ENCODE measurements at regions not wholly inside any gene's neighbourhood (a gene's known extent, or its start where the extent isn't known, plus 50 kb on each side); places are given as distances from the start of the nearest gene placed in this dataset.
"Not testable (repeated sequence)": the region's sequence is repeated elsewhere in the genome, so short reads cannot be mapped to it uniquely, and the experiment has no call there.

GRCh38 chr15:61393524-61393923 lies 164.4 kb upstream of the RORA start:
- DNase-seq, result no peak

- DNase-seq, result no peak
Observed at GRCh38 chr15:61390138-61390537, 161.0 kb upstream of the RORA start.

GRCh38 chr15:61389334-61390028 lies 160.4 kb upstream of the RORA start:
- DNase-seq, result no peak

GRCh38 chr15:61387675-61388074 lies 158.6 kb upstream of the RORA start:
- no peak for DNase-seq

- DNase-seq, result no peak
Observed at GRCh38 chr15:61383421-61383820, 154.3 kb upstream of the RORA start.

GRCh38 chr15:61382927-61383326 lies 153.8 kb upstream of the RORA start:
- DNase-seq, result no peak

GRCh38 chr15:61381501-61381900 lies 152.4 kb upstream of the RORA start:
- no peak for DNase-seq

GRCh38 chr15:61380270-61380669 lies 151.2 kb upstream of the RORA start:
- no peak for DNase-seq

- no peak for DNase-seq
Observed at GRCh38 chr15:61379005-61379404, 149.9 kb upstream of the RORA start.

- no peak for DNase-seq
Observed at GRCh38 chr15:61376961-61377360, 147.9 kb upstream of the RORA start.

- no peak for DNase-seq
Observed at GRCh38 chr15:61376516-61376915, 147.4 kb upstream of the RORA start.

GRCh38 chr15:61374848-61375247 lies 145.7 kb upstream of the RORA start:
- no peak for DNase-seq

- peak; percentile 0 for DNase-seq
Observed at GRCh38 chr15:61367953-61368352, 138.9 kb upstream of the RORA start.

GRCh38 chr15:61364871-61365270 lies 135.8 kb upstream of the RORA start:
- no peak for DNase-seq

- DNase-seq, result not testable (repeated sequence)
Observed at GRCh38 chr15:61362912-61363311, 133.8 kb upstream of the RORA start.

GRCh38 chr15:61344293-61344692 lies 115.2 kb upstream of the RORA start:
- DNase-seq, result no peak

GRCh38 chr15:61342390-61342789 lies 113.3 kb upstream of the RORA start:
- DNase-seq, result no peak

- DNase-seq, result no peak
Observed at GRCh38 chr15:61339516-61339915, 110.4 kb upstream of the RORA start.

GRCh38 chr15:61337541-61337940 lies 108.4 kb upstream of the RORA start:
- DNase-seq, result no peak

GRCh38 chr15:61336026-61336638 lies 107.0 kb upstream of the RORA start:
- no peak for DNase-seq

- not testable (repeated sequence) for DNase-seq
Observed at GRCh38 chr15:61334714-61335113, 105.6 kb upstream of the RORA start.

- DNase-seq, result no peak
Observed at GRCh38 chr15:61331019-61331418, 101.9 kb upstream of the RORA start.

GRCh38 chr15:61327019-61327631 lies 98.0 kb upstream of the RORA start:
- no peak for DNase-seq

GRCh38 chr15:61319892-61320291 lies 90.8 kb upstream of the RORA start:
- no peak for DNase-seq

Measured in CD4-positive, alpha-beta T cell treated with Interleukin-21 for 1 hour (primary cell).